NCI-H2196 (cell line): ENCODE measurements at regions not wholly inside any gene's neighbourhood (a gene's known extent, or its start where the extent isn't known, plus 50 kb on each side); places are given as distances from the start of the nearest gene placed in this dataset.
"Not testable (repeated sequence)": the region's sequence is repeated elsewhere in the genome, so short reads cannot be mapped to it uniquely, and the experiment has no call there.

Source experiments
- DNase-seq: peaks from one replicate; lab custom pipeline; 2025; ENCODE audit not compliant: unreplicated experiment; lab: John Stamatoyannopoulos, UW

- DNase-seq: no peak
These were observed 142.4 kb upstream of the SOX11 start for GRCh38 chr2:5549771-5550170.

- no peak for DNase-seq
These were observed 136.5 kb upstream of the SOX11 start for GRCh38 chr2:5555636-5556035.

GRCh38 chr2:5561006-5561405 is 131.2 kb upstream of the SOX11 start:
- DNase-seq: no peak

GRCh38 chr2:5562426-5562825 is 129.8 kb upstream of the SOX11 start:
- no peak for DNase-seq

GRCh38 chr2:5562865-5563264 is 129.3 kb upstream of the SOX11 start:
- no peak for DNase-seq

GRCh38 chr2:5563411-5563810 is 128.8 kb upstream of the SOX11 start:
- no peak for DNase-seq

GRCh38 chr2:5569256-5569655 is 122.9 kb upstream of the SOX11 start:
- no peak for DNase-seq

- DNase-seq: no peak
These were observed 116.2 kb upstream of the SOX11 start for GRCh38 chr2:5576015-5576414.

GRCh38 chr2:5587766-5588165 is 104.4 kb upstream of the SOX11 start:
- no peak for DNase-seq

- no peak for DNase-seq
These were observed 103.6 kb upstream of the SOX11 start for GRCh38 chr2:5588601-5589000.

GRCh38 chr2:5589183-5589582 is 103.0 kb upstream of the SOX11 start:
- DNase-seq: no peak

- DNase-seq: no peak
These were observed 101.3 kb upstream of the SOX11 start for GRCh38 chr2:5590886-5591285.

- DNase-seq: no peak
These were observed 99.3 kb upstream of the SOX11 start for GRCh38 chr2:5592916-5593315.

- no peak for DNase-seq
These were observed 97.9 kb upstream of the SOX11 start for GRCh38 chr2:5594249-5594695.

GRCh38 chr2:5596868-5597267 is 95.3 kb upstream of the SOX11 start:
- DNase-seq: no peak

GRCh38 chr2:5598156-5598555 is 94.0 kb upstream of the SOX11 start:
- no peak for DNase-seq

GRCh38 chr2:5609201-5609600 is 83.0 kb upstream of the SOX11 start:
- no peak for DNase-seq

- DNase-seq: no peak
These were observed 79.5 kb upstream of the SOX11 start for GRCh38 chr2:5612666-5613065.

GRCh38 chr2:5616019-5616418 is 76.2 kb upstream of the SOX11 start:
- DNase-seq: no peak

- no peak for DNase-seq
These were observed 74.8 kb upstream of the SOX11 start for GRCh38 chr2:5617358-5617757.

GRCh38 chr2:5617796-5618195 is 74.4 kb upstream of the SOX11 start:
- no peak for DNase-seq

GRCh38 chr2:5618271-5618670 is 73.9 kb upstream of the SOX11 start:
- no peak for DNase-seq

- not testable (repeated sequence) for DNase-seq
These were observed 66.6 kb upstream of the SOX11 start for GRCh38 chr2:5625556-5626065.

GRCh38 chr2:5628484-5628883 is 63.7 kb upstream of the SOX11 start:
- not testable (repeated sequence) for DNase-seq
